HepG2 (cell line): ENCODE measurements at regions not wholly inside any gene's neighbourhood (a gene's known extent, or its start where the extent isn't known, plus 50 kb on each side); places are given as distances from the start of the nearest gene placed in this dataset.

Source experiments
- CTCF ChIP-seq: sonication (generic); formaldehyde crosslinking; IDR thresholded peaks from 2 replicates; pipeline ENCODE4 v1.5.0; 2020; ENCODE audit warnings: mild to moderate bottlenecking, missing genetic modification reagents, moderate library complexity
- JUNB ChIP-seq: sonication (generic); formaldehyde crosslinking; IDR thresholded peaks from 2 replicates; pipeline ENCODE4 v1.8.0; 2022; ENCODE audit warnings: missing genetic modification reagents, mild to moderate bottlenecking, borderline replicate concordance
- NFE2L1 ChIP-seq: sonication (generic); formaldehyde crosslinking; IDR thresholded peaks from 2 replicates; pipeline ENCODE4 v1.4.0; 2020; ENCODE audit warnings: missing genetic modification reagents, mild to moderate bottlenecking, borderline replicate concordance
- ZNF292 ChIP-seq: sonication (generic); formaldehyde crosslinking; IDR thresholded peaks from 2 replicates; pipeline ENCODE4 v1.8.1; 2022; ENCODE audit warnings: mild to moderate bottlenecking, low read depth, missing genetic modification reagents, borderline replicate concordance

- TF ChIP-seq JUNB (CRISPR knock-in tag) (no peak), CTCF (CRISPR knock-in tag) (no peak), ZNF292 (no peak), NFE2L1 (CRISPR knock-in tag) (no peak)
Measured at GRCh38 chr3:135869439-135870105, 96.0 kb upstream of the PPP2R3A start.
